ENCODE measurements at regions not wholly inside any gene's neighbourhood (a gene's known extent, or its start where the extent isn't known, plus 50 kb on each side); places are given as distances from the start of the nearest gene placed in this dataset.

DNA sequence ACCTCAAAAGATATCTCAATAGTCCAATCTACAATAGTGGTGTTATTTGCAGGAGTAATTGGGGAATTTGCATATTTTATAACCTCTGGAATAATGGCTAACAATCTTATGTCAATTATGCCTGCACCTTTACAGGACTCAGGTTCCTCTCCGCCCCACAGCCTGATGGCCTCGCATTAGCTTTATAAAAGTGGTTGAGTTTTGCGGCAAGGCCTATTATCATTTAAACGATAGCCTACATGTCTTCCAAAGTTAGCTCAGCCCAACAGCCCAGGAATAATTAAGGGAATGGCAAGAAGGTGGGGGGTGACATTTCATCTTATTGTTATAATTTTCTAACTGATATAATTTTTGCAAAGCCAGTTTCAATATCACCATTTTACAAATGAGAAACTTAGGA is 97.3 kb downstream of the RTP4 start:
- DNase-seq = no peak

DNA sequence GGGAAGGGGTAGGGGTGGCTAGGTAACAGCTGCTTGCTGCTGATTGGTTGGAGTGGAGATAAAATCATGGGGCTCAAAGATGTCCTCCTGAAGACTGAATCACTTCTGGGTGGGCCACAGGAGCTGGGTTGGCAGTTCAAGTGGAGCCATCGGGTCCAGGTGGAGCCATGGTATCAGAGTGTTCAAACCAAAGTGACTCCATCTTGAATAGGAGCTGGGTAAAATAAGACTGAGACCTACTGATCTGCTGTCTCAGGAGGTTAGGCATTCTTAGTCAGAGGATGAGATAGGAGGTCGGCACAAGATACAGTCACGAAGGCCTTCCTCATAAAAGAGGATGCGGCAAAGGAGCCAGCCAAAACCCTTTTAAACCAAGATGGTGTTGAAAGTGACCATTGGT is 96.5 kb downstream of the RTP4 start:
- no peak for DNase-seq

DNA sequence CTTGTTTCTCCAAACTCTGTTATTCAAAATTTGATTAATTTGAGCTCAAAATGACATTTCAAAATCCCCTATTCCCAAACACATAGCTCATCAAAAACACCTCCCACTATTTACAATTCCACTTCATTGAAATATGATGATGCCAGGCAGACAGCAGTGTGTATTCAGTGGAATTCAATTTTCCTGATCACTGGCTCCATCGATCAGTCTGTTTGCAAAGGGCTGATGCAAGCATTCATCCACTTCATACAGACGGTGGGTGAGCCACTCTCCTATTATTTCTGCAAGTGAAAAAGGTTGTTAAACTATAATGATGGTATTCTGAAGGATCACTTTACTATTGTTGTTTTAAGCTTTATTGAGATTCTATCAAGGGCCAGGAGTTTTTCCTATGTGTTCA is 90.7 kb downstream of the RTP4 start:
- DNase-seq = no peak

DNA sequence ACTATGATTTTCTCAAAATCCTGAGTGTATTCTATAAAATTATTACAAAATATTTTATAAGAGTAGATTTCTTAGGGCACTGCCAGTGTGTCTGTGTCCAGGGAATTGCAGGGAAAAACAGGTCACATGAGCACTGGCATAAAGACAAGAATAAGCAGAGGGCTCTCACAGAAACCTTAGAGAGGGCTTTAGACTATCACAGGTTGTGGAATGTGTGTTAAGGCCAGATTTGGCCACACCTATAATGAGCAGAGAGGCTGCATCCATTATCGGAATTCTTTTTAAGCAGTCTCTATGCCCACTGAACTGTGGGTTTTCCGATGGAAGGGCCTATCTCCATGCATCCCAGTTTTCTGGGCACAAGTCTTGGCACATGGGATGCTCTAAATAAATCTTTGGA is 90.2 kb downstream of the RTP4 start:
- no peak for DNase-seq

DNA sequence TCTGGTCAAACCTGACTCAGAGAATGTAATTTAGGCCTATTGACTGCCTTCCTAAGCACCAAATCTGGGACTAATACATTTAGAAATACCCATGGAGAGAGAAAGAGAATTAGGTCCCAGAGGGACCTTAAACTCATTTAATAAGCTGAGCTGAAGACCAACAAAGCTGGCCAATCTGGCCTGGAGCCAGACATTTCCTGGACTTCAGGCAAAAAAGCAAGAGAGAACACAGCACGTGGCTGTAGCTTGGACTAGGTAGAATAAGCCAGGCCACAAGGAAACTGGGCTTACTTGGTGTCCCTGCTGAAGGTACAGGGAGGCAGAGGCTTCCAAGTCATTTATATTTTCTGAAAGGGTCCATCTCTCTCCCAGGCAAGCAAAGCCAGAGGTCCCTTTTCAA is 88.1 kb downstream of the RTP4 start:
- no peak for DNase-seq

DNA sequence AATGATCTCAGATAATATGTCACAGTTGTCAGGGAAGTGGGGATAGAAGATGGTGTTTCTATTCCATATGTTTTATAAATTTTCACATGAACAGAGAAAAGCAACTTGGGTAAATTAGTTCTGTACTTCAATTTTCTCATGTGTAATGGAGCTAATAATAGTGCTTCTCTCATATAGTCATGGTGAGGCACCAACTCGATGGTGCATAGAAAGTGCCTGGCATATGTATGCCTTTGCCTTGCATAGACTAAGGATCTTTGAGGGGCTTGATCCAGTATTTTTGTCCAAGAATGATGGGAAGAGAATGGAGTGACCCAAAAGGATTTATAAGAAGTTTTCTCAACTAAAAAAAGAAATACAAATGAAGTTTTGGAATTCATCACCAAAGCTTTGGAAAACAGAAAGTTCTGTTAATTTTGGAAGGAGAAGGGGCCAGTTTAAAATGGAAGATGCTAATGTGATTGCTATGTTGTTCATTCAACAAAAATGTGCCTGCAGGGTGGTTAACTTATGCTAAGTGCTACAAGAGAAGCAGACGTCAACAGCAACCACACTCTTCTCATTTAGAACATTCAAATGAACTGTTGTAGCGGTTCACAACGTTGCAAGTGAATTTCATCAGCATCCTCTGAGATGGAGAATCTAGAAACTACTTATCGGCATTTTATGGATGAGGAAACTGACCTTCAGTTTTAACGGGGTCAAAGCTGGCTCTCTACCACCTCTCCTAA is 86.1 kb downstream of the RTP4 start:
- no peak for DNase-seq

DNA sequence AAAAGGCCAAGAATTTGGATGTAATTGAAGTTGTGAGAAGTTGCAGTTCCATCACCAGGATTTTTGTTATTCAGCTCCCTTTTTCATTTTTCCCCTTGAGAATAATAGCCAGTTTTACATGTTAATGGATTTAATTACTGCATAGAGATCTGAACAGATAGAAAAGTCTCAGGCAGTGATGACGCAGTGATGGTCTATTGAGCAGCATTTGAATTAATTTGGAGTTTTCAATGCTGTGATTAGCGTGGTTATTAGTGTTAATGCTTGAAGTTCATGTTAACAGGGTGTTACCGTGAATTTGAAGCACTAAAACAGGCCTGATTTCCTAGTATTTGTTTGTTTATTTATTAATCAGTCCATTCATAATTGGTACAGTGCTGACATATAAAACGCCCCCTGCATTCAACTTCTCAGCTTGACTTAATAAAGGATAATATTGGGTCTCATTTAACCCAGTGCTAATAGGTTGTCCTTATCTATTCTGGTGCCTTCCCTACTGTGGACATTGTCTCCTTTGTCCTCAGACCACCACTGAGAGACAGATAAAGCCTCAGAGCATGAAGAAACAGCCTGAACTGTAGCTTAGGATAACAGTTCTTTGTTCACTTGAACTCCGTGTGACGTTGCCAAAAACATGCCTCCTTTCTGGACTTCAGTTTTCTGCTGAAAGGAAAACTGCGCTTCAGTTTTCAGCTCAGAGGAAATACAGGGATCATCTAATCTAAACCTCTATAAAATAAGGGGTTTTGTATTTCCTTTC is 82.4 kb downstream of the RTP4 start:
- no peak for DNase-seq

DNA sequence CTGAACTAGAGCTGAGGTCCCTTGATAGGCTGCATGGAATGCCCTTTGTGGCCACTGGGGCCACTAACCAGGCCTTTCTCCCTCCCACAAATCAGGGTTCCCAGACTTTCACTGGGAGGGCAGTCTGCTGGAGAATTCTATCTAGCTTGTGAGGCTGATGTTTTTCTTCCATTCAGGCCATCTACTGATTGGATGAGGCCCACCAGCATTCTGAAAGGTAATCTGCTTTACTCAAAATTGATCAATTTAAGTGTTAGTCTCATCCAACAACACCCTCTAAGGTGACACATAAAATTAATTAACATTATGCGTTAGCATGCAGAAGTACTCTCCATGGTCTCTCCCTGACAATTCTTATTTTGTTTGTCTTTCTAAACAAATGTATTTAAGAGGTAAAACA is 80.5 kb downstream of the RTP4 start:
- DNase-seq = no peak

DNA sequence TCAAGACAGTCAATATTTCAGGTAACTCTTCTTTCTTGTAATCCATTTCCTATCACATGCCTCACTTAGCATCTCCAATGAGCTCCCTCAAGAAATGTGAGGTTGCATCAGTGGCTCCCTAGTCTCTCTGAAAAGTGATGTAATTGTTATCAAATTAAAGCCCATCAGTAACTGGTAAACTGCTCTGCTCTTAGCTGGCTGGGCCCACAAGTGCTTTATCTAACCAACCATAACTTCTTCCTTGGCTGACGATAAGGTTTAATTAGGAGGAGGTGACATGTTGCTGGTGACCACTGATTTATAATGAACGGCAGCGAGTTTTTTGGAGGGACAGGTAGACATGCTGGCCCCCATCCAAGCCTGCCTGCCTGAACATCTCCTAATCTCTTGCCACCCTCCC is 79.6 kb downstream of the RTP4 start:
- DNase-seq = no peak

DNA sequence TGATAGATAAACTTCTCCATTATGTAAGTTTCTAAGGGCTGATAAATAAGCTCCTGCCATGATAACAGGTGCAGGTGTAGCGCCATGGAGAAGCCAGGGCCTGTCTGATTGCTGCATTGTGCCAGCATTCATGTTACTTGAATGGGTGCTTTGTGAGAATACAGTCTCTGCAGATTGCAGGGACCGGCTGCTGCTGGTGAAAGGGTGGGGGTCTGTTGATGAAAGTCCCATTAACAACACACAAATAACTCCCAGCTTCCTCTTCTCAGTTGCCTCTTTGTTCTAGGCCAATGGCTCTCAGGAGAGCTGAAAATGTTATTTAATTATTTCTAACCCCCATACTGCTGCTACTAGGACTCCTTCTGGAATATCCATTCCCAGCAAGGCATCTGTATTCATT is 77.2 kb downstream of the RTP4 start:
- no peak for DNase-seq

DNA sequence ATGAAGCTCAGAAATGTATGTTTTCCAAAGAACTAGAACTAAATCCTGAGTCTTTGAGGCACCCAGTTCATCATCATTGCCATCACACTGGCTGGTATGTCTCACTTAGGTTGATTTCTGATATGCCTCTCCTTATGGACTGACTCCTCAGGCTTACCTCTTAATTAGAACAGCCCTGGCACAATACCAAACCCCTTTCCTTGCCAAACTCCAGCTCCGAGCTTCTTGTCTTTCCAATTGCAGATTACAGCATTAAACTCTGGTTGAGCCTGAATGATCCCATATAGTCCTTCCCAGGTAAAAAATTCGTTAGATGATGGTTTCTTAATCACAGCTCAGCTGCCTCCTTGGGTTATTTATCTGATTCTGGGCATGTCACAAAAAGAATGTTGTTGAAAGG is 66.3 kb downstream of the RTP4 start:
- DNase-seq = no peak

DNA sequence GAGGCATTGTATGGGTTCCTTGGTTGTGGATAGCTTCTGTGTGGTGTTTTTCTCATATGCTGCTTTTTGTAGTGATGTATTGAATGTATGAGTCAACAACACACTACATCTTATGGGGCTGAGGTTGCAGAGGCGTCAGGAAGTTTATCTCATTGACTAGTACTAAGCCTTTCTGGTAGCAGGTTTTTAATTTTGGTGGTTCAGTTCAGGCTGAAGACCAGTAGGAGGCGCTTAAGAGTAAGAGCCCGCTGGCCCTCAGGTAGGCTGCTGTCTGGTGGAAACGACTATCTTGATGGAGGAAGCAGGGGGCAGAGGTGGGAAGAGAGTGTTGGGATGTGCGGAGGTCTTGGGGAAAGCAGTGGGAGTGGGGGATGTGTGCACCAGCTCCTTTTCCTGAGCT is 62.4 kb downstream of the RTP4 start:
- no peak for DNase-seq
